ENCODE measurements at regions not wholly inside any gene's neighbourhood (a gene's known extent, or its start where the extent isn't known, plus 50 kb on each side); places are given as distances from the start of the nearest gene placed in this dataset.

DNA sequence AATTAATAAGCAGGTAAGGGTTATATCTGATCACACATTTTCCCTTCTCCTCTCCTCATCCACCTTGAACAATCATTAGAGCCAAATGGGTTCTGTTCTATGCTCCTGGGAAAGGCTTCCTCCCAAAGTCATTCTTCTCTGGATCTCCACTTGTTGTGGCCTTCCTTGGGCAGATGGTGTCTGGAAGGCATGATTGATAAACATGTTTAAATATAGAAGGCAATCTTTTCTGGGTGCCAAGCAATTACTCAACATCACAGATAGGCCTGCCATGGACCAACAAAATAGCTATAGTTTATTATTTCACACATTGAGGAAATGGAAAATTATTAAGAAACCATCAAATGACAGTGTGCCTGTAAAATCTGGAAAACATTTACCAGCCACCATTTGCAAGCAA is 73.5 kb downstream of the KCNA4 start:
- no peak overlapping the region for H3K27ac ChIP-seq (ENCODE audit: low read depth in 2 of 2, low read length in 1 of 2)
- H3K79me2 ChIP-seq (ENCODE audit: insufficient read depth), result no peaks in the 10 kb centered on the region
- DNase-seq, result no peak
- no peaks in the 10 kb centered on the region for H3K4me1 ChIP-seq (ENCODE audit: control insufficient read depth in 1 of 2, insufficient read depth in 2 of 2, low read depth in 1 of 2, low read length in 1 of 2)
- no peak overlapping the region for H3K4me3 ChIP-seq (ENCODE audit: low read depth in 2 of 2, low read length in 1 of 2)
- no peak overlapping the region for H3K4me2 ChIP-seq
- POLR2A ChIA-PET, result no interaction called here
- H3K27me3 ChIP-seq (ENCODE audit: insufficient read depth), result no peaks in the 10 kb centered on the region
- no peak overlapping the region for H3K9ac ChIP-seq
- no peaks in the 10 kb centered on the region for H3K36me3 ChIP-seq (replicated peaks in 1 of 2; ENCODE audit: control insufficient read depth in 1 of 2, insufficient read depth in 2 of 2, low read length in 1 of 2)
- no peaks in the 10 kb centered on the region for H3F3A ChIP-seq (replicated peaks; ENCODE audit: insufficient read depth)
- peaks cover 4% of the 10 kb centered on the region; the same call in 1 of the 2 replicates for H3K9me3 ChIP-seq
- H3K9me2 ChIP-seq, result no peaks in the 10 kb centered on the region
- H4K20me1 ChIP-seq (ENCODE audit: insufficient read depth), result no peaks in the 10 kb centered on the region
- H2AFZ ChIP-seq (ENCODE audit: low read depth), result no peak overlapping the region
- CTCF ChIA-PET, result no interaction called here
- TF ChIP-seq MXI1 (IDR thresholded peaks at IDR 0.05; ENCODE audit: low read depth, low read length), result no peak
- TF ChIP-seq, protein P1, sequence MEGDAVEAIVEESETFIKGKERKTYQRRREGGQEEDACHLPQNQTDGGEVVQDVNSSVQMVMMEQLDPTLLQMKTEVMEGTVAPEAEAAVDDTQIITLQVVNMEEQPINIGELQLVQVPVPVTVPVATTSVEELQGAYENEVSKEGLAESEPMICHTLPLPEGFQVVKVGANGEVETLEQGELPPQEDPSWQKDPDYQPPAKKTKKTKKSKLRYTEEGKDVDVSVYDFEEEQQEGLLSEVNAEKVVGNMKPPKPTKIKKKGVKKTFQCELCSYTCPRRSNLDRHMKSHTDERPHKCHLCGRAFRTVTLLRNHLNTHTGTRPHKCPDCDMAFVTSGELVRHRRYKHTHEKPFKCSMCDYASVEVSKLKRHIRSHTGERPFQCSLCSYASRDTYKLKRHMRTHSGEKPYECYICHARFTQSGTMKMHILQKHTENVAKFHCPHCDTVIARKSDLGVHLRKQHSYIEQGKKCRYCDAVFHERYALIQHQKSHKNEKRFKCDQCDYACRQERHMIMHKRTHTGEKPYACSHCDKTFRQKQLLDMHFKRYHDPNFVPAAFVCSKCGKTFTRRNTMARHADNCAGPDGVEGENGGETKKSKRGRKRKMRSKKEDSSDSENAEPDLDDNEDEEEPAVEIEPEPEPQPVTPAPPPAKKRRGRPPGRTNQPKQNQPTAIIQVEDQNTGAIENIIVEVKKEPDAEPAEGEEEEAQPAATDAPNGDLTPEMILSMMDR (IDR thresholded peaks at IDR 0.05), result no peak
- no peak for TF ChIP-seq RFX5 (IDR thresholded peaks at IDR 0.05; ENCODE audit: low read length)
- no peak for TF ChIP-seq RXRA (IDR thresholded peaks at IDR 0.05; ENCODE audit: borderline replicate concordance, low read depth)
- TF ChIP-seq, protein P2, sequence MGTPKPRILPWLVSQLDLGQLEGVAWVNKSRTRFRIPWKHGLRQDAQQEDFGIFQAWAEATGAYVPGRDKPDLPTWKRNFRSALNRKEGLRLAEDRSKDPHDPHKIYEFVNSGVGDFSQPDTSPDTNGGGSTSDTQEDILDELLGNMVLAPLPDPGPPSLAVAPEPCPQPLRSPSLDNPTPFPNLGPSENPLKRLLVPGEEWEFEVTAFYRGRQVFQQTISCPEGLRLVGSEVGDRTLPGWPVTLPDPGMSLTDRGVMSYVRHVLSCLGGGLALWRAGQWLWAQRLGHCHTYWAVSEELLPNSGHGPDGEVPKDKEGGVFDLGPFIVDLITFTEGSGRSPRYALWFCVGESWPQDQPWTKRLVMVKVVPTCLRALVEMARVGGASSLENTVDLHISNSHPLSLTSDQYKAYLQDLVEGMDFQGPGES (IDR thresholded peaks at IDR 0.05; ENCODE audit: low read depth, low read length), result no peak
- no peak for TF ChIP-seq RAD21 (IDR thresholded peaks at IDR 0.05; ENCODE audit: low read length)
- no peak for TF ChIP-seq GATA2 (CRISPR knock-in tag; IDR thresholded peaks at IDR 0.05)

DNA sequence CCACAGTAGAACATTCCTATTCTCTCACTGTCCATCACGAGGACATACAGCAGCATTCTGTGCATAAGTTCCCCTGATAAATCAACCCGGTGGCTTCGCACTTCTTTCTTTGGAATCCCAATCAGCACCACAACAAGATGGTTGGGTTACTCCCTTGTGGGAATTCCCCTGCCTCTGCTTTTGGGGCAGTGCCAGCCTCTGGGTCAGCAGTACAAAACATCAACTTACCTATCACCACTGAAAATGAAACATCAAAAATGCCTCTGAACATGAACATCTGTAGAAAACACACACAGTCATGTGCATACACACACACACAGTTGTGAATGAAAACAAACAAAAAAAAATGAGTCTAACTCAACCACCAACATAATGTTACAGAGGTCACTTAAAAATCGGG is 79.3 kb downstream of the KCNA4 start:
- ChIA-PET CTCF (no interaction called here), POLR2A (no interaction called here)
- Histone ChIP-seq H3K9me2 (no peaks in the 10 kb centered on the region), H2AFZ (ENCODE audit: low read depth) (no peak overlapping the region), H3K27me3 (ENCODE audit: insufficient read depth) (no peaks in the 10 kb centered on the region), H3K4me1 (ENCODE audit: control insufficient read depth in 1 of 2, insufficient read depth in 2 of 2, low read depth in 1 of 2, low read length in 1 of 2) (no peaks in the 10 kb centered on the region), H3K4me3 (ENCODE audit: low read depth in 2 of 2, low read length in 1 of 2) (no peak overlapping the region), H3F3A (replicated peaks; ENCODE audit: insufficient read depth) (no peaks in the 10 kb centered on the region), H3K9ac (no peak overlapping the region), H3K4me2 (no peak overlapping the region), H3K9me3 (no peaks in the 10 kb centered on the region), H4K20me1 (ENCODE audit: insufficient read depth) (no peaks in the 10 kb centered on the region), H3K36me3 (replicated peaks in 1 of 2; ENCODE audit: control insufficient read depth in 1 of 2, insufficient read depth in 2 of 2, low read length in 1 of 2) (no peaks in the 10 kb centered on the region), H3K27ac (ENCODE audit: low read depth in 2 of 2, low read length in 1 of 2) (no peak overlapping the region), H3K79me2 (ENCODE audit: insufficient read depth) (no peaks in the 10 kb centered on the region)
- WGBS (ENCODE audit: low lambda C conversion rate), result 16% methylated on average over 4 of the region's 4 CpGs
- no peak for DNase-seq
- TF ChIP-seq TEAD4 (IDR thresholded peaks at IDR 0.05; ENCODE audit: borderline replicate concordance, insufficient read depth) (no peak), ELF1 (IDR thresholded peaks at IDR 0.05) (no peak), FOSL2 (IDR thresholded peaks at IDR 0.05; ENCODE audit: borderline replicate concordance, low read depth) (no peak), NRF1 (IDR thresholded peaks at IDR 0.05; ENCODE audit: low read depth, low read length) (no peak), GABPA (IDR thresholded peaks at IDR 0.05; ENCODE audit: low read depth) (no peak)
- TF ChIP-seq, protein P3, sequence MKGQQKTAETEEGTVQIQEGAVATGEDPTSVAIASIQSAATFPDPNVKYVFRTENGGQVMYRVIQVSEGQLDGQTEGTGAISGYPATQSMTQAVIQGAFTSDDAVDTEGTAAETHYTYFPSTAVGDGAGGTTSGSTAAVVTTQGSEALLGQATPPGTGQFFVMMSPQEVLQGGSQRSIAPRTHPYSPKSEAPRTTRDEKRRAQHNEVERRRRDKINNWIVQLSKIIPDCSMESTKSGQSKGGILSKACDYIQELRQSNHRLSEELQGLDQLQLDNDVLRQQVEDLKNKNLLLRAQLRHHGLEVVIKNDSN (IDR thresholded peaks at IDR 0.05; ENCODE audit: borderline replicate concordance, low read depth), result no peak
- TF ChIP-seq, protein P4, sequence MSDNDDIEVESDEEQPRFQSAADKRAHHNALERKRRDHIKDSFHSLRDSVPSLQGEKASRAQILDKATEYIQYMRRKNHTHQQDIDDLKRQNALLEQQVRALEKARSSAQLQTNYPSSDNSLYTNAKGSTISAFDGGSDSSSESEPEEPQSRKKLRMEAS (IDR thresholded peaks at IDR 0.05; ENCODE audit: low read depth), result no peak
